ENCODE measurements at regions not wholly inside any gene's neighbourhood (a gene's known extent, or its start where the extent isn't known, plus 50 kb on each side); places are given as distances from the start of the nearest gene placed in this dataset.

DNA sequence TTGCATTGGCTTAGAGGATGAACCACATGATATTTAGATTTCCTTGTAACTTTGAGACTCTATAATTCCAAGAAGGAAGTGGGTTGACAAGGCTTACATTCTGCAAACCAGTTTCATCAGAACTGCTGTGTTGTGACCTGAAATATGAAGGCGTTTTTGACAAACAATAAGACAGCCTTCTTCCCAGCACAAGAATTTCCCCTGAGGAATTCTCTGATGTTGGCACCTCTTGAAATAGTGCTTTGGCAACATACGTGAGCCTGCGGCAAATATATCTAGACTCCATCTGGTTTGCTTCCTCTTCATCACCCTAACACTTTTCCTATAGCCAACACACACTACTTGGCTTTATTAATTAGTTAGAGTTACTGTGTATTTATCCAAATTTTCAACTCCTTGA is 585.5 kb upstream of the SOX9 start:
- H3K36me3 ChIP-seq (ENCODE audit: control insufficient read depth in 2 of 2, insufficient read depth in 2 of 2, low read length in 1 of 2): no peaks in the 10 kb centered on the region
- H3K4me3 ChIP-seq (ENCODE audit: low read length in 2 of 2): no peak overlapping the region
- H3K4me1 ChIP-seq (ENCODE audit: control insufficient read depth in 2 of 2, insufficient read depth in 2 of 2, low read length in 2 of 2): no peaks in the 10 kb centered on the region
- no peak for DNase-seq (ENCODE audit: low read depth in 6 of 9, low spot score in 9 of 9)
- H3K27me3 ChIP-seq (ENCODE audit: control insufficient read depth in 2 of 2, insufficient read depth in 1 of 2, low read length in 1 of 2): no peaks in the 10 kb centered on the region
- H3K27ac ChIP-seq (ENCODE audit: low read depth in 1 of 2, low read length in 1 of 2): no peak overlapping the region
- H3K9me3 ChIP-seq (ENCODE audit: control insufficient read depth in 2 of 2, insufficient read depth in 1 of 2, low read length in 1 of 2): no peaks in the 10 kb centered on the region
- WGBS: 95% methylated on average over 3 of the region's 3 CpGs

DNA sequence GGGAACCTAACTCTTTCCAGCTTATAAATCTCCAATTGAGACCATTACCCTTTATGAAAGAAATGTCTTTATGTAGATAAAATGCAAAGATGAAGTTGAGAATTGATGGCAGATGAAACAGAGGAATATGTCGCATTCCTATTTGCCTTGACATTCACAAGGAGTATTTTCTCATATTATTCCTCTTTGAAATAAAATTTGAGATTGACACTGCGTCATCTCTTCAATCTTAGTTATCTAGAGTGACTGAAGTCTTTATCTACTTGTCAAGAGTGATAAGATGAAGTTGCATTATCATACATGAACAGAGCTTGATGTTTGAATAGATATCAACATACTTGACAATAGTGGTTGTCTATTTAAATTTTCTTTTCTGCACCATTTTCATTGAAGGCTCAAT is 574.4 kb upstream of the SOX9 start:
- no peak for DNase-seq (ENCODE audit: low read depth in 6 of 9, low spot score in 9 of 9)
- Histone ChIP-seq H3K36me3 (ENCODE audit: control insufficient read depth in 2 of 2, insufficient read depth in 2 of 2, low read length in 1 of 2) (no peaks in the 10 kb centered on the region), H3K27me3 (ENCODE audit: control insufficient read depth in 2 of 2, insufficient read depth in 1 of 2, low read length in 1 of 2) (no peaks in the 10 kb centered on the region), H3K9me3 (ENCODE audit: control insufficient read depth in 2 of 2, insufficient read depth in 1 of 2, low read length in 1 of 2) (no peaks in the 10 kb centered on the region), H3K4me3 (ENCODE audit: low read length in 2 of 2) (no peak overlapping the region), H3K4me1 (ENCODE audit: control insufficient read depth in 2 of 2, insufficient read depth in 2 of 2, low read length in 2 of 2) (no peaks in the 10 kb centered on the region), H3K27ac (ENCODE audit: low read depth in 1 of 2, low read length in 1 of 2) (no peak overlapping the region)
- 69% methylated on average over 2 of the region's 2 CpGs for WGBS

DNA sequence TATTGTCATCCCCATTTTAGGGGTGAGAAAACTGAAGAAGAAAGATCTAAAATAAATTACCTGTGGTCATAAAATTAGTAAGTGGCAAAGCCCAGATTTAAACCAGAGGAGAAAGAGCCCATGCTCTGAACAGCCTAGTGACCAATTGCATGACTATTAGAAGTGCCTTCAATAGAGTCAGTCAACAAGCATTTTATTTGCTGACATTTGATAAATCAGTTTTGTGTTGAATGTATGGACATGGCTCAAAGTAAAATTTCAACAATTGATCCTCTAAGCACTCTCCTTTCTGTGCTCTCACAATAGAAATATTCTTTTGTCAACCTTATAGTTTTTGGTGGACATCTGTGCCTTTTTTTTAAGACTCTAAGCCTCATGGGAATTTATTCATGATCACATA is 572.9 kb upstream of the SOX9 start:
- H3K4me1 ChIP-seq (ENCODE audit: control insufficient read depth in 2 of 2, insufficient read depth in 2 of 2, low read length in 2 of 2): no peaks in the 10 kb centered on the region
- H3K4me3 ChIP-seq (ENCODE audit: low read length in 2 of 2): no peak overlapping the region
- DNase-seq (ENCODE audit: low read depth in 6 of 9, low spot score in 9 of 9): no peak
- H3K36me3 ChIP-seq (ENCODE audit: control insufficient read depth in 2 of 2, insufficient read depth in 2 of 2, low read length in 1 of 2): no peaks in the 10 kb centered on the region
- no peak overlapping the region for H3K27ac ChIP-seq (ENCODE audit: low read depth in 1 of 2, low read length in 1 of 2)
- H3K9me3 ChIP-seq (ENCODE audit: control insufficient read depth in 2 of 2, insufficient read depth in 1 of 2, low read length in 1 of 2): no peaks in the 10 kb centered on the region
- no peaks in the 10 kb centered on the region for H3K27me3 ChIP-seq (ENCODE audit: control insufficient read depth in 2 of 2, insufficient read depth in 1 of 2, low read length in 1 of 2)

DNA sequence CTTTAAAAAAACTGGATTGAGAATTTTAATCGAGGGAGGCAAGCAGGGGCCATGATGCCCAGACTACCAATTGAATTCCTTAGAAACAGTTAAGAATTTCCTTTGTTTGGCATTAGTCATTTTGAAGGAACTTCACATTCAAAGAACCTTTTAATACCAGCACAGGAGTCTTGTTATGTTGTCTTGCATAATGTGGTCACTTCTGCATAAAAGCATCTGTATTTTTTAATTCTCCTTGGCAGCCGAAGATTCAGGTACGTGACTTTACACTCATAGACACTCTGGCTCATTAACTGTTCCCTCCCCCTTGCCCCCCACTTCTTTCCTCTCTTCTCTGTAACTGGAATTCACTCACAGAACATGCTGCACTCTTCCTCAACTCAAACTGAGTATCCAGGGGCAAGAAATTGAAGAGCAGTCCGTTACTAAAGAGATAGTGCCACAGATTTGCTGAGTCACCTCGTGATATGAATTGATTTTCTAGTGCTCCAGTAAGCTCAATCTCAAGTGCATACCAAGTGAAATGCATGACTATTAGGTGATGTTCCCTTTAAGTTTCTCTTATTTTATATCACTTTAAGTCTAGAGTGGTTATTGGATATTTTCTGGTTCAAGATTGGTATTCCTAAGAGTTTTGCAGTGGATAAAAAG is 572.2 kb upstream of the SOX9 start:
- H3K4me3 ChIP-seq (ENCODE audit: low read length in 2 of 2): no peak overlapping the region
- 92% methylated on average over 5 of the region's 5 CpGs for WGBS
- DNase-seq (ENCODE audit: low read depth in 6 of 9, low spot score in 9 of 9): no peak
- no peak overlapping the region for H3K27ac ChIP-seq (ENCODE audit: low read depth in 1 of 2, low read length in 1 of 2)
- H3K4me1 ChIP-seq (ENCODE audit: control insufficient read depth in 2 of 2, insufficient read depth in 2 of 2, low read length in 2 of 2): no peaks in the 10 kb centered on the region
- no peaks in the 10 kb centered on the region for H3K36me3 ChIP-seq (ENCODE audit: control insufficient read depth in 2 of 2, insufficient read depth in 2 of 2, low read length in 1 of 2)
- H3K27me3 ChIP-seq (ENCODE audit: control insufficient read depth in 2 of 2, insufficient read depth in 1 of 2, low read length in 1 of 2): no peaks in the 10 kb centered on the region
- no peaks in the 10 kb centered on the region for H3K9me3 ChIP-seq (ENCODE audit: control insufficient read depth in 2 of 2, insufficient read depth in 1 of 2, low read length in 1 of 2)

DNA sequence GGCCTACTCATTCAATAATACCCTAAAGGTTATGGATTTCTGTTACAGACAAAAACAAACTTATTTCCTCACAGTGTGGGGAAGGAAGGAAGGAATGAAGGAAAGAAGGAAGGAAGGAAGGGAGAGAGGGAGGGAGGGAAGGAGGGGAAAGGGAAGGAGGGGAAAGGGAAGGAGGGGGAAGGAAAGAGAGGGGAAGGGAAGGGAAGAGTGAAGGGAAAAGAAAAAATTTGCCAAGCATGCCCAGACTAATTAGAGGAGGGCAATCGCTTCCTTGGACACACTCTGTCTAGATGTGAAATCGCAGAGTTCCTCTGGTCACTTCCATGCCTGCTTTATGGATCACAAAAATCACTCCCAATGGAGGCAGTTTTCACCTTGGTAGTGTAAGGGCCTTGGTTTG is 570.1 kb upstream of the SOX9 start:
- H3K27ac ChIP-seq (ENCODE audit: low read depth in 1 of 2, low read length in 1 of 2): no peak overlapping the region
- H3K4me1 ChIP-seq (ENCODE audit: control insufficient read depth in 2 of 2, insufficient read depth in 2 of 2, low read length in 2 of 2): no peaks in the 10 kb centered on the region
- H3K4me3 ChIP-seq (ENCODE audit: low read length in 2 of 2): no peak overlapping the region
- no peaks in the 10 kb centered on the region for H3K27me3 ChIP-seq (ENCODE audit: control insufficient read depth in 2 of 2, insufficient read depth in 1 of 2, low read length in 1 of 2)
- no peak for DNase-seq (ENCODE audit: low read depth in 6 of 9, low spot score in 9 of 9)
- no peaks in the 10 kb centered on the region for H3K9me3 ChIP-seq (ENCODE audit: control insufficient read depth in 2 of 2, insufficient read depth in 1 of 2, low read length in 1 of 2)
- H3K36me3 ChIP-seq (ENCODE audit: control insufficient read depth in 2 of 2, insufficient read depth in 2 of 2, low read length in 1 of 2): no peaks in the 10 kb centered on the region
- whole genome bisulfite sequencing: 93% methylated on average over 2 of the region's 2 CpGs

DNA sequence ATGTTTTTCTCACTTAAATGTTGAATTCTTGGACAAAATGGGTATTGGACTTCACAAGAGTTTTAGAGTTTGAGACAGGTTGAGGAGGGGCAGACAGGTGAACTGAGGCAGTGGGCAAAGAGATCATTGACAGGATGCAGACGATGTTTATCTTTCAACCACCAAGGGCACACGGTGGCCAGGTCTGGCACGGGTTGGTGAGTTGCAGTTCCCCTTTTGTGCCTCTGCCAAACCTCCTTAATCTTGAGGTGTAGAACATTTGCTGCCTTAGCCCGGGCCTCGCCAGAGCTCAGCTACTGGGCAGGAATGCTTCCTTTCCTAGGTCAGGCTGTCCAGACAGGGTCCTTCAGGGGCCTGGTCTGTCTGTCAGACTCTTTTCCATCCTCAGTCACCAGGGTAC is 567.4 kb upstream of the SOX9 start:
- Histone ChIP-seq H3K4me3 (ENCODE audit: low read length in 2 of 2) (no peak overlapping the region), H3K9me3 (ENCODE audit: control insufficient read depth in 2 of 2, insufficient read depth in 1 of 2, low read length in 1 of 2) (no peaks in the 10 kb centered on the region), H3K27me3 (ENCODE audit: control insufficient read depth in 2 of 2, insufficient read depth in 1 of 2, low read length in 1 of 2) (no peaks in the 10 kb centered on the region), H3K4me1 (ENCODE audit: control insufficient read depth in 2 of 2, insufficient read depth in 2 of 2, low read length in 2 of 2) (no peaks in the 10 kb centered on the region), H3K36me3 (ENCODE audit: control insufficient read depth in 2 of 2, insufficient read depth in 2 of 2, low read length in 1 of 2) (no peaks in the 10 kb centered on the region), H3K27ac (ENCODE audit: low read depth in 1 of 2, low read length in 1 of 2) (no peak overlapping the region)
- WGBS: 72% methylated on average over 5 of the region's 5 CpGs
- DNase-seq (ENCODE audit: low read depth in 6 of 9, low spot score in 9 of 9): no peak

DNA sequence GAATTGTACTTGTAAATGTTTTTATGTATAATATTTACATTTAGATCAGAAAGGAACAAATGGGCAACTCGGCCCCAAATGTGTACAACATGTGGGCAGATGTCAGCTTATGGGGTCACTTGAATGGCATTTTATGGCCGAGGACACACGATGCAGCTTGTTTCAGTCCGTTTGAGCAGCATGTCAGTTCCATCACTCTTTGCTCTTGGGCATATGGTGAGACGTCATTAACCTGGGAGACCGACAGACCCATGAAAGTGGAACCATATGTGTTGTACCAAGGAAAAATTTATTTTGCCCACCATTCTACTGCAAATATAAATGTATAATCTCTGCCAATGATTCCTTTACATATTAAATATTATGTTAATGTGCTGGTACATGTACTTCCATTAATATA is 561.9 kb upstream of the SOX9 start:
- H3K27me3 ChIP-seq (ENCODE audit: control insufficient read depth in 2 of 2, insufficient read depth in 1 of 2, low read length in 1 of 2): no peaks in the 10 kb centered on the region
- H3K4me1 ChIP-seq (ENCODE audit: control insufficient read depth in 2 of 2, insufficient read depth in 2 of 2, low read length in 2 of 2): no peaks in the 10 kb centered on the region
- H3K9me3 ChIP-seq (ENCODE audit: control insufficient read depth in 2 of 2, insufficient read depth in 1 of 2, low read length in 1 of 2): peaks cover 0 to 2% of the 10 kb centered on the region in 2 donors
- no peaks in the 10 kb centered on the region for H3K36me3 ChIP-seq (ENCODE audit: control insufficient read depth in 2 of 2, insufficient read depth in 2 of 2, low read length in 1 of 2)
- DNase-seq (ENCODE audit: low read depth in 6 of 9, low spot score in 9 of 9): no peak
- 88% methylated on average over 6 of the region's 6 CpGs for WGBS
- H3K4me3 ChIP-seq (ENCODE audit: low read length in 2 of 2): no peak overlapping the region
- H3K27ac ChIP-seq (ENCODE audit: low read depth in 1 of 2, low read length in 1 of 2): no peak overlapping the region

DNA sequence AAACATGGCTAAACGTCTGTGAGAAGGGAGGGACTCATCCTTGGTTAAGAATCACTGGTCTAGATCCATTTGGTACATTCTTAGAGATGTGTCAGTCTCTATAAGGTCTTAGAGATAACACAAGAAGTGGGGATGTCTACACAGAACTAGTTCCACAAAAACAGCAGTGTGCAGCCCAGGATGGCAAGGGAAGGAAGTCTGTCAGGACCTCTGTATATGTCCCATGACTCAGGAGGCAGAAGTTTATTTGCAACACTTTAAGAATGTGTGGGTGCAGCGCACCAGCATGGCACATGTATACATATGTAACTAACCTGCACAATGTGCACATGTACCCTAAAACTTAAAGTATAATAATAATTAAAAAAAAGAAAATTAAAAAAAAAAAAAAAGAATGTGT is 548.5 kb upstream of the SOX9 start:
- Histone ChIP-seq H3K4me1 (ENCODE audit: control insufficient read depth in 2 of 2, insufficient read depth in 2 of 2, low read length in 2 of 2) (no peaks in the 10 kb centered on the region), H3K36me3 (ENCODE audit: control insufficient read depth in 2 of 2, insufficient read depth in 2 of 2, low read length in 1 of 2) (no peaks in the 10 kb centered on the region), H3K4me3 (ENCODE audit: low read length in 2 of 2) (no peak overlapping the region), H3K9me3 (ENCODE audit: control insufficient read depth in 2 of 2, insufficient read depth in 1 of 2, low read length in 1 of 2) (peaks cover 0 to 3% of the 10 kb centered on the region in 2 donors), H3K27ac (ENCODE audit: low read depth in 1 of 2, low read length in 1 of 2) (no peak overlapping the region), H3K27me3 (ENCODE audit: control insufficient read depth in 2 of 2, insufficient read depth in 1 of 2, low read length in 1 of 2) (no peaks in the 10 kb centered on the region)
- no peak for DNase-seq (ENCODE audit: low read depth in 6 of 9, low spot score in 9 of 9)
- WGBS: 76% methylated on average over 2 of the region's 2 CpGs

DNA sequence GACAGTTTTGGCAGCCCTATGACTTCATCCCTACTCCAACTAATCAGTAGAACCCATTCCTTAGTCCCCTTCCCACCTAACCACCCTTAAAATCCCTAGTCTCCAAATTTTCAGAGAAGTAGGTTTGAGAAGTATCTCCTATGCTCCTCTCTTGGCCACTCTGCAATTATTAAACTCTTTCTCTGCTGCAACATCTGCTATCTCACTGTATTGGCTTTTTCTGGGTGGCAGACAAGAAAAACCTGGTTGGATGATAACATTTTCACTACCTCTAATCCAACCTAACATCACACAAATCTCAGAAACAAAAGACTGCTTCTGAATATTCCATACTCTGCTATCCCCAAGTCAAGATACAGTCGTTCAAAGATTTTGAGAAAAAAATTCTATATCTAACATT is 542.4 kb upstream of the SOX9 start:
- H3K27me3 ChIP-seq (ENCODE audit: control insufficient read depth in 2 of 2, insufficient read depth in 1 of 2, low read length in 1 of 2): no peaks in the 10 kb centered on the region
- H3K9me3 ChIP-seq (ENCODE audit: control insufficient read depth in 2 of 2, insufficient read depth in 1 of 2, low read length in 1 of 2): peaks cover 0 to 3% of the 10 kb centered on the region in 2 donors
- no peaks in the 10 kb centered on the region for H3K36me3 ChIP-seq (ENCODE audit: control insufficient read depth in 2 of 2, insufficient read depth in 2 of 2, low read length in 1 of 2)
- H3K4me1 ChIP-seq (ENCODE audit: control insufficient read depth in 2 of 2, insufficient read depth in 2 of 2, low read length in 2 of 2): no peaks in the 10 kb centered on the region
- H3K27ac ChIP-seq (ENCODE audit: low read depth in 1 of 2, low read length in 1 of 2): no peak overlapping the region
- WGBS: 94% methylated on average over 1 of the region's 1 CpG
- H3K4me3 ChIP-seq (ENCODE audit: low read length in 2 of 2): no peak overlapping the region
- DNase-seq (ENCODE audit: low read depth in 6 of 9, low spot score in 9 of 9): no peak

DNA sequence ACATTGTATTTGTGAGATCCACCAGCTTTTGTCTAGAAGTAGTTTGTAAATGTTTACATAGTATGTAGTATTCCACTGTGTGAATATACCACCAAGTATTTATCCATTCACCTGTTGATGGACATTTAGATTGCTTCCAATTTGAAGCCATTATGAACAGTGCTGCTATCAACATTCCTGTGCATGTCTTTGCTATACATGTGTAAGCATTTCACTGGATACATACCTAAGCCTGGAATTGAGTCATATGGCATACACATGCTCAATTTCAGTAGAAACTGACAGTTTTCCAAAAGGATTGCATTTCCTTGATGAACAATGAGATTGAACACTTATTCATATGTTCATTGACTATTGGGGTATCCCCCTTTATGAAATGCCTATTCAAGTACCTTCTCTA is 540.6 kb upstream of the SOX9 start:
- no peak overlapping the region for H3K4me3 ChIP-seq (ENCODE audit: low read length in 2 of 2)
- H3K36me3 ChIP-seq (ENCODE audit: control insufficient read depth in 2 of 2, insufficient read depth in 2 of 2, low read length in 1 of 2): no peaks in the 10 kb centered on the region
- H3K27ac ChIP-seq (ENCODE audit: low read depth in 1 of 2, low read length in 1 of 2): no peak overlapping the region
- no peaks in the 10 kb centered on the region for H3K27me3 ChIP-seq (ENCODE audit: control insufficient read depth in 2 of 2, insufficient read depth in 1 of 2, low read length in 1 of 2)
- no peaks in the 10 kb centered on the region for H3K4me1 ChIP-seq (ENCODE audit: control insufficient read depth in 2 of 2, insufficient read depth in 2 of 2, low read length in 2 of 2)
- no peak for DNase-seq (ENCODE audit: low read depth in 6 of 9, low spot score in 9 of 9)
- H3K9me3 ChIP-seq (ENCODE audit: control insufficient read depth in 2 of 2, insufficient read depth in 1 of 2, low read length in 1 of 2): no peaks in the 10 kb centered on the region
